ENCODE measurements at regions not wholly inside any gene's neighbourhood (a gene's known extent, or its start where the extent isn't known, plus 50 kb on each side); places are given as distances from the start of the nearest gene placed in this dataset.

DNA sequence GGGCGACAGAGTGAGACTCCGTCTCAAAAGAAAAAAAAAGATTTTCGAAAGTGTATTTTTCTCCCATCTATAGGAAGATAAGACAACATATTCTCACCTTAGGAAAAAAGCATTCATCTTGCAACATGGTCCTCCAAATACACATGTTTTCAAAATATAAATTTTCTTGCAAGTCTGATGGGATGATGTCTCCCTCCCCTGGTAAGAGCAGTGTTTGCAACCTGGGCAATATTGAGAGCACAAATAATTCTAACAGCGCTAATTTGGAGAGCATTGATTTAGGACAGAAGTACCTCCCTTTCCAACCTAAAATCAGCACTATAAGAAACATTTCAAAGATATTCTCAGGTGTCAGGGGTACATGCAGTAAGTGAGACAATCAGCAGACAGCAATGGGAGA, 61.0 kb upstream of the SHISA2 start:
- DNase-seq (ENCODE audit: low spot score) = no peak
- Histone ChIP-seq H3K9me3 (ENCODE audit: control insufficient read depth in 4 of 4, low read length in 3 of 4) (no peaks in the 10 kb centered on the region), H3K4me1 (ENCODE audit: control insufficient read depth in 4 of 4, insufficient read depth in 4 of 4, low read length in 3 of 4) (no peaks in the 10 kb centered on the region), H3K36me3 (ENCODE audit: control insufficient read depth in 4 of 4, insufficient read depth in 3 of 4, low read depth in 1 of 4, low read length in 3 of 4) (no peaks in the 10 kb centered on the region), H3K4me3 (ENCODE audit: low read depth in 1 of 3, low read length in 3 of 3) (no peak overlapping the region), H3K27ac (ENCODE audit: low read depth in 1 of 2, low read length in 2 of 2) (no peak overlapping the region), H3K27me3 (ENCODE audit: control insufficient read depth in 4 of 4, insufficient read depth in 4 of 4, low read length in 3 of 4) (peaks cover 0 to 7% (median 0%) of the 10 kb centered on the region in 4 donors), H3K9ac (ENCODE audit: low read depth in 1 of 2, low read length in 2 of 2) (no peak overlapping the region)
- TF ChIP-seq JUND (IDR thresholded peaks at IDR 0.05) (no peak), RXRA (IDR thresholded peaks at IDR 0.05) (no peak), FOXA2 (IDR thresholded peaks at IDR 0.05) (no peak), TAF1 (conservative IDR thresholded peaks at IDR 0.05) (no peak), YY1 (IDR thresholded peaks at IDR 0.05) (no peak), EGR1 (IDR thresholded peaks at IDR 0.05; ENCODE audit: low read depth in 2 of 2) (no peak), HNF4A (conservative IDR thresholded peaks at IDR 0.05) (no peak), SP1 (IDR thresholded peaks at IDR 0.05) (no peak), FOXA1 (IDR thresholded peaks at IDR 0.05) (no peak), GABPA (IDR thresholded peaks at IDR 0.05 in 1 of 2, conservative IDR thresholded peaks at IDR 0.05 in 1 of 2) (no peak)
- TF ChIP-seq, protein P1, sequence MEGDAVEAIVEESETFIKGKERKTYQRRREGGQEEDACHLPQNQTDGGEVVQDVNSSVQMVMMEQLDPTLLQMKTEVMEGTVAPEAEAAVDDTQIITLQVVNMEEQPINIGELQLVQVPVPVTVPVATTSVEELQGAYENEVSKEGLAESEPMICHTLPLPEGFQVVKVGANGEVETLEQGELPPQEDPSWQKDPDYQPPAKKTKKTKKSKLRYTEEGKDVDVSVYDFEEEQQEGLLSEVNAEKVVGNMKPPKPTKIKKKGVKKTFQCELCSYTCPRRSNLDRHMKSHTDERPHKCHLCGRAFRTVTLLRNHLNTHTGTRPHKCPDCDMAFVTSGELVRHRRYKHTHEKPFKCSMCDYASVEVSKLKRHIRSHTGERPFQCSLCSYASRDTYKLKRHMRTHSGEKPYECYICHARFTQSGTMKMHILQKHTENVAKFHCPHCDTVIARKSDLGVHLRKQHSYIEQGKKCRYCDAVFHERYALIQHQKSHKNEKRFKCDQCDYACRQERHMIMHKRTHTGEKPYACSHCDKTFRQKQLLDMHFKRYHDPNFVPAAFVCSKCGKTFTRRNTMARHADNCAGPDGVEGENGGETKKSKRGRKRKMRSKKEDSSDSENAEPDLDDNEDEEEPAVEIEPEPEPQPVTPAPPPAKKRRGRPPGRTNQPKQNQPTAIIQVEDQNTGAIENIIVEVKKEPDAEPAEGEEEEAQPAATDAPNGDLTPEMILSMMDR (IDR thresholded peaks at IDR 0.05; ENCODE audit: low read depth, low read length, missing input control) = no peak
- TF ChIP-seq, protein P2, sequence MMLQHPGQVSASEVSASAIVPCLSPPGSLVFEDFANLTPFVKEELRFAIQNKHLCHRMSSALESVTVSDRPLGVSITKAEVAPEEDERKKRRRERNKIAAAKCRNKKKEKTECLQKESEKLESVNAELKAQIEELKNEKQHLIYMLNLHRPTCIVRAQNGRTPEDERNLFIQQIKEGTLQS (IDR thresholded peaks at IDR 0.05) = no peak
- TF ChIP-seq, protein P3, sequence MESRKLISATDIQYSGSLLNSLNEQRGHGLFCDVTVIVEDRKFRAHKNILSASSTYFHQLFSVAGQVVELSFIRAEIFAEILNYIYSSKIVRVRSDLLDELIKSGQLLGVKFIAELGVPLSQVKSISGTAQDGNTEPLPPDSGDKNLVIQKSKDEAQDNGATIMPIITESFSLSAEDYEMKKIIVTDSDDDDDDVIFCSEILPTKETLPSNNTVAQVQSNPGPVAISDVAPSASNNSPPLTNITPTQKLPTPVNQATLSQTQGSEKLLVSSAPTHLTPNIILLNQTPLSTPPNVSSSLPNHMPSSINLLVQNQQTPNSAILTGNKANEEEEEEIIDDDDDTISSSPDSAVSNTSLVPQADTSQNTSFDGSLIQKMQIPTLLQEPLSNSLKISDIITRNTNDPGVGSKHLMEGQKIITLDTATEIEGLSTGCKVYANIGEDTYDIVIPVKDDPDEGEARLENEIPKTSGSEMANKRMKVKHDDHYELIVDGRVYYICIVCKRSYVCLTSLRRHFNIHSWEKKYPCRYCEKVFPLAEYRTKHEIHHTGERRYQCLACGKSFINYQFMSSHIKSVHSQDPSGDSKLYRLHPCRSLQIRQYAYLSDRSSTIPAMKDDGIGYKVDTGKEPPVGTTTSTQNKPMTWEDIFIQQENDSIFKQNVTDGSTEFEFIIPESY (IDR thresholded peaks at IDR 0.05) = no peak
- TF ChIP-seq, protein P4, sequence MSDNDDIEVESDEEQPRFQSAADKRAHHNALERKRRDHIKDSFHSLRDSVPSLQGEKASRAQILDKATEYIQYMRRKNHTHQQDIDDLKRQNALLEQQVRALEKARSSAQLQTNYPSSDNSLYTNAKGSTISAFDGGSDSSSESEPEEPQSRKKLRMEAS (IDR thresholded peaks at IDR 0.05) = no peak
- TF ChIP-seq, protein P5, sequence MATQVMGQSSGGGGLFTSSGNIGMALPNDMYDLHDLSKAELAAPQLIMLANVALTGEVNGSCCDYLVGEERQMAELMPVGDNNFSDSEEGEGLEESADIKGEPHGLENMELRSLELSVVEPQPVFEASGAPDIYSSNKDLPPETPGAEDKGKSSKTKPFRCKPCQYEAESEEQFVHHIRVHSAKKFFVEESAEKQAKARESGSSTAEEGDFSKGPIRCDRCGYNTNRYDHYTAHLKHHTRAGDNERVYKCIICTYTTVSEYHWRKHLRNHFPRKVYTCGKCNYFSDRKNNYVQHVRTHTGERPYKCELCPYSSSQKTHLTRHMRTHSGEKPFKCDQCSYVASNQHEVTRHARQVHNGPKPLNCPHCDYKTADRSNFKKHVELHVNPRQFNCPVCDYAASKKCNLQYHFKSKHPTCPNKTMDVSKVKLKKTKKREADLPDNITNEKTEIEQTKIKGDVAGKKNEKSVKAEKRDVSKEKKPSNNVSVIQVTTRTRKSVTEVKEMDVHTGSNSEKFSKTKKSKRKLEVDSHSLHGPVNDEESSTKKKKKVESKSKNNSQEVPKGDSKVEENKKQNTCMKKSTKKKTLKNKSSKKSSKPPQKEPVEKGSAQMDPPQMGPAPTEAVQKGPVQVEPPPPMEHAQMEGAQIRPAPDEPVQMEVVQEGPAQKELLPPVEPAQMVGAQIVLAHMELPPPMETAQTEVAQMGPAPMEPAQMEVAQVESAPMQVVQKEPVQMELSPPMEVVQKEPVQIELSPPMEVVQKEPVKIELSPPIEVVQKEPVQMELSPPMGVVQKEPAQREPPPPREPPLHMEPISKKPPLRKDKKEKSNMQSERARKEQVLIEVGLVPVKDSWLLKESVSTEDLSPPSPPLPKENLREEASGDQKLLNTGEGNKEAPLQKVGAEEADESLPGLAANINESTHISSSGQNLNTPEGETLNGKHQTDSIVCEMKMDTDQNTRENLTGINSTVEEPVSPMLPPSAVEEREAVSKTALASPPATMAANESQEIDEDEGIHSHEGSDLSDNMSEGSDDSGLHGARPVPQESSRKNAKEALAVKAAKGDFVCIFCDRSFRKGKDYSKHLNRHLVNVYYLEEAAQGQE (IDR thresholded peaks at IDR 0.05) = no peak
- 78% methylated on average over 4 of the region's 4 CpGs for WGBS

DNA sequence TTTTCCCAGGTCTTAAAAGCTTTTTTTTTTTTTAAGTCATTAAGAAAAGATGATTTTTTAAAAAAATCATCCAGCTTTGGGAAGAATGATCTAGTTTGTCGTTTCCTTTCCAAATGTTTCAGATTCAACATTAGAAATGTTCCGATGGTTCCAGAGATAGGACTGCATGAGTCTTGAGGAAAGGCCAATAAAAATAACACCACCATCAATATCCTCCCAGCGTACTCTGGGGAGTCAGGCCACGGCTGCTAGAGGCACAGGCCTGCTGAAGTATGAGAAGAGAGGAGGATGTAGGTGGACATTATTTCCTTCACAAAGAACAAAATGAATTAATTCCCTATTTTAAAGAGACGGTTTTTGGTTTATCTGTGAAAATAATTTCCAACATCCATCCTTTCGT, 60.0 kb upstream of the SHISA2 start:
- TF ChIP-seq YY1 (IDR thresholded peaks at IDR 0.05) (no peak), HNF4G (IDR thresholded peaks at IDR 0.05) (no peak)
- Histone ChIP-seq H3K27ac (ENCODE audit: low read depth in 1 of 2, low read length in 2 of 2) (no peak overlapping the region), H3K4me3 (ENCODE audit: low read depth in 1 of 3, low read length in 3 of 3) (no peak overlapping the region), H3K9ac (ENCODE audit: low read depth in 1 of 2, low read length in 2 of 2) (no peak overlapping the region), H3K36me3 (ENCODE audit: control insufficient read depth in 4 of 4, insufficient read depth in 3 of 4, low read depth in 1 of 4, low read length in 3 of 4) (no peaks in the 10 kb centered on the region), H3K4me1 (ENCODE audit: control insufficient read depth in 4 of 4, insufficient read depth in 4 of 4, low read length in 3 of 4) (no peaks in the 10 kb centered on the region), H3K27me3 (ENCODE audit: control insufficient read depth in 4 of 4, insufficient read depth in 4 of 4, low read length in 3 of 4) (peaks cover 0 to 7% (median 0%) of the 10 kb centered on the region in 4 donors), H3K9me3 (ENCODE audit: control insufficient read depth in 4 of 4, low read length in 3 of 4) (no peaks in the 10 kb centered on the region)
- WGBS = 81% methylated on average over 6 of the region's 6 CpGs
- DNase-seq (ENCODE audit: low spot score) = no peak

Data from liver (tissue), 8 donors.